Liver (tissue), 8 donors: ENCODE measurements at regions not wholly inside any gene's neighbourhood (a gene's known extent, or its start where the extent isn't known, plus 50 kb on each side); places are given as distances from the start of the nearest gene placed in this dataset.

Experiments
- DNase-seq: peaks from one replicate; pipeline ENCODE4 v3.0.0-alpha.2; 2017; ENCODE audit warnings: low spot score
- H3K27ac ChIP-seq, 2 donors: one replicate each; pipeline ENCODE4 v1.7.0; 2013; ENCODE audit warnings: inconsistent platforms in 2 of 2, low read length in 2 of 2, control low read depth in 1 of 2, low read depth in 1 of 2, mild to moderate bottlenecking in 1 of 2
- H3K27me3 ChIP-seq, 4 donors: one replicate each; pipeline versions ENCODE4 v1.6.1 to v1.7.0; 2013; ENCODE audit warnings: low read length in 3 of 4, inconsistent platforms in 1 of 4, mild to moderate bottlenecking in 1 of 4, moderate library complexity in 1 of 4; ENCODE audit not compliant: control insufficient read depth in 4 of 4, insufficient read depth in 4 of 4
- H3K36me3 ChIP-seq, 4 donors: one replicate each; pipeline versions ENCODE4 v1.6.1 to v1.7.0; 2013; ENCODE audit warnings: low read length in 3 of 4, mild to moderate bottlenecking in 3 of 4, low read depth in 1 of 4, moderate library complexity in 1 of 4; ENCODE audit not compliant: control insufficient read depth in 4 of 4, insufficient read depth in 3 of 4
- H3K4me1 ChIP-seq, 4 donors: one replicate each; pipeline versions ENCODE4 v1.6.1 to v1.7.0; 2013; ENCODE audit warnings: low read length in 3 of 4, mild to moderate bottlenecking in 3 of 4, moderate library complexity in 1 of 4; ENCODE audit not compliant: control insufficient read depth in 4 of 4, insufficient read depth in 4 of 4
- H3K4me3 ChIP-seq, 3 donors: one replicate each; pipeline versions ENCODE4 v1.6.1 to v1.7.0; 2013; ENCODE audit warnings: low read length in 3 of 3, control low read depth in 1 of 3, low read depth in 1 of 3, mild to moderate bottlenecking in 1 of 3
- H3K9ac ChIP-seq, 2 donors: one replicate each; pipeline ENCODE4 v1.7.0; 2013; ENCODE audit warnings: low read length in 2 of 2, mild to moderate bottlenecking in 2 of 2, moderate library complexity in 2 of 2, control low read depth in 1 of 2, low read depth in 1 of 2
- H3K9me3 ChIP-seq, 4 donors: one replicate each; pipeline versions ENCODE4 v1.6.1 to v1.7.0; 2013; ENCODE audit warnings: low read length in 3 of 4; ENCODE audit not compliant: control insufficient read depth in 4 of 4
- ATF3 ChIP-seq: IDR thresholded peaks from 2 replicates; pipeline ENCODE4 v1.6.1; 2016; ENCODE audit warnings: antibody characterized with exemption
- CTCF ChIP-seq: fragments of 150-350 bp; IDR thresholded peaks from 2 replicates; pipeline ENCODE4 v1.5.1; 2017; ENCODE audit warnings: improper control_type of control experiment, low read depth, low read length; ENCODE audit not compliant: missing input control
- FOXA1 ChIP-seq: IDR thresholded peaks from 2 replicates; pipeline ENCODE4 v1.6.1; 2016; ENCODE audit warnings: antibody characterized with exemption
- FOXA2 ChIP-seq: IDR thresholded peaks from 2 replicates; pipeline ENCODE4 v1.6.1; 2016; ENCODE audit warnings: antibody characterized with exemption
- GABPA ChIP-seq, 2 donors: IDR thresholded peaks in 1 of 2; conservative IDR thresholded peaks in 1 of 2; 2 replicates each; pipeline ENCODE4 v1.6.1; 2016; ENCODE audit warnings: antibody characterized with exemption in 2 of 2, mild to moderate bottlenecking in 1 of 2, moderate library complexity in 1 of 2
- HNF4A ChIP-seq, 2 donors: conservative IDR thresholded peaks; 2 replicates each; pipeline ENCODE4 v1.6.1; 2016; ENCODE audit warnings: antibody characterized with exemption in 2 of 2, mild to moderate bottlenecking in 2 of 2
- JUND ChIP-seq, 2 donors: IDR thresholded peaks; 2 replicates each; pipeline ENCODE4 v1.6.1; 2016; ENCODE audit warnings: antibody characterized with exemption in 2 of 2
- MAX ChIP-seq: IDR thresholded peaks from 2 replicates; pipeline ENCODE4 v1.6.1; 2016; ENCODE audit warnings: antibody characterized with exemption
- NR2F2 ChIP-seq: IDR thresholded peaks from 2 replicates; pipeline ENCODE4 v1.6.1; 2016; ENCODE audit warnings: antibody characterized with exemption
- RAD21 ChIP-seq, 2 donors: IDR thresholded peaks; 2 replicates each; pipeline ENCODE4 v1.6.1; 2016; ENCODE audit warnings: antibody characterized with exemption in 2 of 2, mild to moderate bottlenecking in 2 of 2
- REST ChIP-seq: IDR thresholded peaks from 2 replicates; pipeline ENCODE4 v1.6.1; 2016; ENCODE audit warnings: antibody characterized with exemption, mild to moderate bottlenecking
- RXRA ChIP-seq, 2 donors: IDR thresholded peaks; 2 replicates each; pipeline ENCODE4 v1.6.1; 2017 to 2018; ENCODE audit warnings: antibody characterized with exemption in 2 of 2, mild to moderate bottlenecking in 1 of 2
- SP1 ChIP-seq: IDR thresholded peaks from 2 replicates; pipeline ENCODE4 v1.6.1; 2018; ENCODE audit warnings: antibody characterized with exemption, mild to moderate bottlenecking
- TAF1 ChIP-seq: conservative IDR thresholded peaks from 2 replicates; pipeline ENCODE4 v1.6.1; 2016; ENCODE audit warnings: antibody characterized with exemption, mild to moderate bottlenecking
- YY1 ChIP-seq: IDR thresholded peaks from 2 replicates; pipeline ENCODE4 v1.6.1; 2016; ENCODE audit warnings: antibody characterized with exemption, mild to moderate bottlenecking
- ZBTB33 ChIP-seq: IDR thresholded peaks from 2 replicates; pipeline ENCODE4 v1.6.1; 2016; ENCODE audit warnings: antibody characterized with exemption
- WGBS: extraction: QIAGEN DNeasy Blood & Tissue Kit; methylation state at CpG from one replicate; pipeline ENCODE4 v1.1.7; 2013; 5-methylcytosine and 5-hydroxymethylcytosine counted together
- donor health status: healthy.
- donor health status: healthy.
- donor health status: healthy.
- donor health status: healthy.
- donor health status: healthy.

- no peak overlapping the region for H3K9ac ChIP-seq
- 76% methylated on average over 4 of the region's 4 CpGs for WGBS
- TF ChIP-seq SP1 = no peak
- TF ChIP-seq MAX = no peak
- no peaks in the 10 kb centered on the region for H3K9me3 ChIP-seq
- no peaks in the 10 kb centered on the region for H3K36me3 ChIP-seq
- H3K27me3 ChIP-seq = peaks cover 0 to 3% (median 0%) of the 10 kb centered on the region in 4 donors
- H3K27ac ChIP-seq = no peak overlapping the region
- no peaks in the 10 kb centered on the region for H3K4me1 ChIP-seq
- H3K4me3 ChIP-seq = no peak overlapping the region
- no peak for DNase-seq
Observed at GRCh38 chr17:65403626-65404025, 157.8 kb downstream of the AXIN2 start.

- H3K4me1 ChIP-seq = no peaks in the 10 kb centered on the region
- H3K36me3 ChIP-seq = no peaks in the 10 kb centered on the region
- peaks cover 0 to 3% (median 0%) of the 10 kb centered on the region in 4 donors for H3K27me3 ChIP-seq
- DNase-seq = no peak
- no peak overlapping the region for H3K27ac ChIP-seq
- no peak overlapping the region for H3K4me3 ChIP-seq
- TF ChIP-seq ZBTB33 (no peak), FOXA2 (no peak)
- WGBS = 81% methylated on average over 19 of the region's 19 CpGs
- no peaks in the 10 kb centered on the region for H3K9me3 ChIP-seq
- H3K9ac ChIP-seq = no peak overlapping the region
Observed at GRCh38 chr17:65402513-65403496, 158.6 kb downstream of the AXIN2 start.

- Histone ChIP-seq H3K36me3 (no peaks in the 10 kb centered on the region), H3K27me3 (peaks cover 0 to 3% (median 0%) of the 10 kb centered on the region in 4 donors), H3K9ac (no peak overlapping the region), H3K4me3 (no peak overlapping the region), H3K9me3 (no peaks in the 10 kb centered on the region), H3K4me1 (no peaks in the 10 kb centered on the region), H3K27ac (no peak overlapping the region)
- no peak for DNase-seq
- WGBS = 43% methylated on average over 3 of the region's 3 CpGs
- TF ChIP-seq ATF3 (no peak), SP1 (no peak), CTCF (no peak), NR2F2 (no peak), MAX (no peak), RXRA (IDR thresholded peaks at IDR 0.05) (no peak), RAD21 (IDR thresholded peaks at IDR 0.05) (no peak), YY1 (no peak), ZBTB33 (no peak), TAF1 (no peak), FOXA1 (no peak), FOXA2 (no peak), REST (no peak), GABPA (IDR thresholded peaks at IDR 0.05 in 1 of 2, conservative IDR thresholded peaks at IDR 0.05 in 1 of 2) (no peak), JUND (IDR thresholded peaks at IDR 0.05) (no peak), HNF4A (conservative IDR thresholded peaks at IDR 0.05) (no peak)
Observed at GRCh38 chr17:65401561-65401960, 159.9 kb downstream of the AXIN2 start.
